GM23338 (cell line): ENCODE measurements at regions not wholly inside any gene's neighbourhood (a gene's known extent, or its start where the extent isn't known, plus 50 kb on each side); places are given as distances from the start of the nearest gene placed in this dataset.

Source experiments
- ATAC-seq: fragments of 200-7000 bp; cut with Tn5 transposase; 3 replicates; pipeline ENCODE4 v1.9.1; 2020
- DNase-seq: peaks from one replicate; pipeline ENCODE4 v3.0.0-alpha.2; 2015; ENCODE audit warnings: low spot score
- H2AFZ ChIP-seq: fragments of 200-600 bp; sonication (generic); 2 replicates; pipeline ENCODE4 v1.8.0; 2016; ENCODE audit warnings: antibody characterized with exemption, mild to moderate bottlenecking, moderate library complexity
- H3F3A ChIP-seq: fragments of 200-600 bp; sonication (generic); replicated peaks from 2 replicates; pipeline ENCODE4 v1.8.0; 2017; ENCODE audit warnings: antibody characterized with exemption, mixed run types, low read depth
- H3K27ac ChIP-seq: fragments of 200-600 bp; sonication (generic); 2 replicates; pipeline ENCODE4 v1.6.1; 2016; ENCODE audit warnings: low read depth
- H3K27me3 ChIP-seq: fragments of 200-600 bp; sonication (generic); 2 replicates; pipeline ENCODE4 v1.8.0; 2016; ENCODE audit warnings: mild to moderate bottlenecking, mixed run types, moderate library complexity; ENCODE audit not compliant: insufficient read depth
- H3K36me3 ChIP-seq: fragments of 200-600 bp; sonication (generic); 2 replicates; pipeline ENCODE4 v1.8.0; 2016; ENCODE audit warnings: mild to moderate bottlenecking; ENCODE audit not compliant: insufficient read depth
- H3K4me1 ChIP-seq: fragments of 200-600 bp; sonication (generic); 2 replicates; pipeline ENCODE4 v1.8.0; 2016; ENCODE audit warnings: mild to moderate bottlenecking, moderate library complexity; ENCODE audit not compliant: insufficient read depth
- H3K4me2 ChIP-seq: fragments of 200-600 bp; sonication (generic); 2 replicates; pipeline ENCODE4 v1.7.1; 2017; ENCODE audit warnings: mixed run types
- H3K4me3 ChIP-seq: fragments of 200-600 bp; sonication (generic); 2 replicates; pipeline ENCODE4 v1.6.1; 2016; ENCODE audit warnings: mixed run types
- H3K79me2 ChIP-seq: fragments of 200-600 bp; sonication (generic); replicated peaks from 2 replicates; pipeline ENCODE4 v1.8.0; 2017; ENCODE audit warnings: mild to moderate bottlenecking; ENCODE audit not compliant: insufficient read depth
- H3K9me2 ChIP-seq: fragments of 200-600 bp; sonication (generic); 2 replicates; pipeline ENCODE4 v1.8.0; 2017; ENCODE audit not compliant: insufficient read depth
- H4K20me1 ChIP-seq: fragments of 200-600 bp; sonication (generic); replicated peaks from 2 replicates; pipeline ENCODE4 v1.8.0; 2017; ENCODE audit warnings: mild to moderate bottlenecking; ENCODE audit not compliant: insufficient read depth
- H3K27ac Mint-ChIP-seq: 2 replicates; pipeline ENCODE4 v1.8.0; 2020; ENCODE audit warnings: inconsistent platforms, mild to moderate bottlenecking, moderate library complexity, mixed read lengths
- H3K27me3 Mint-ChIP-seq: 3 replicates; pipeline ENCODE4 v1.8.0; 2022; ENCODE audit warnings: low read depth, mild to moderate bottlenecking, moderate library complexity, mixed read lengths, inconsistent platforms; ENCODE audit not compliant: insufficient read depth, poor library complexity
- H3K36me3 Mint-ChIP-seq: 3 replicates; pipeline ENCODE4 v1.8.0; 2021; ENCODE audit warnings: low read depth, mild to moderate bottlenecking, inconsistent platforms, moderate library complexity, mixed read lengths
- H3K4me1 Mint-ChIP-seq: 3 replicates; pipeline ENCODE4 v1.8.0; 2020; ENCODE audit warnings: mild to moderate bottlenecking, inconsistent platforms, mixed read lengths
- H3K4me3 Mint-ChIP-seq: 3 replicates; pipeline ENCODE4 v1.8.0; 2021; ENCODE audit warnings: moderate library complexity, mild to moderate bottlenecking, inconsistent platforms, mixed read lengths
- H3K9me3 Mint-ChIP-seq: 3 replicates; pipeline ENCODE4 v1.8.0; 2020; ENCODE audit warnings: moderate library complexity, mild to moderate bottlenecking, inconsistent platforms, mixed read lengths
- CREB1 ChIP-seq: fragments of 250-450 bp; sonication (Bioruptor Pico); IDR thresholded peaks from 2 replicates; pipeline ENCODE4 v1.5.0; 2020; ENCODE audit warnings: low read depth, mild to moderate bottlenecking, moderate library complexity
- EZH2 ChIP-seq: fragments of 200-600 bp; sonication (generic); IDR thresholded peaks from one replicate; pipeline ENCODE4 v1.8.0; 2017; ENCODE audit warnings: antibody characterized with exemption, mild to moderate bottlenecking, low read depth; ENCODE audit not compliant: unreplicated experiment
- EZH2phosphoT487 ChIP-seq: fragments of 200-600 bp; sonication (generic); IDR thresholded peaks from one replicate; pipeline ENCODE4 v1.8.1; 2018; ENCODE audit warnings: antibody characterized with exemption; ENCODE audit not compliant: unreplicated experiment
- JUNB ChIP-seq: IDR thresholded peaks from one replicate; pipeline ENCODE4 v1.6.1; 2016; ENCODE audit warnings: antibody characterized with exemption; ENCODE audit not compliant: unreplicated experiment
- NANOG ChIP-seq: IDR thresholded peaks from 2 replicates; pipeline ENCODE4 v1.6.1; 2016; ENCODE audit warnings: antibody characterized with exemption, borderline replicate concordance
- POLR2AphosphoS5 ChIP-seq: IDR thresholded peaks from 2 replicates; pipeline ENCODE4 v1.6.1; 2016; ENCODE audit warnings: antibody characterized with exemption, low read depth
- STAT1 ChIP-seq: IDR thresholded peaks from one replicate; pipeline ENCODE4 v1.6.1; 2016; ENCODE audit warnings: antibody characterized with exemption; ENCODE audit not compliant: unreplicated experiment
- ZNF114 ChIP-seq: fragments of 250-450 bp; sonication (Bioruptor Pico); IDR thresholded peaks from 2 replicates; pipeline ENCODE4 v1.5.0; 2020; ENCODE audit warnings: mild to moderate bottlenecking, moderate library complexity
- ZNF331 ChIP-seq: fragments of 250-450 bp; sonication (Bioruptor Pico); IDR thresholded peaks from 2 replicates; pipeline ENCODE4 v1.5.0; 2020; ENCODE audit warnings: low read depth, mild to moderate bottlenecking, moderate library complexity
- TF ChIP-seq, protein P1 (sequence below): fragments of 250-450 bp; sonication (Bioruptor Pico); IDR thresholded peaks from 2 replicates; pipeline ENCODE4 v1.5.0; 2020; ENCODE audit warnings: mild to moderate bottlenecking, moderate library complexity
- TF ChIP-seq, protein P2 (sequence below), 2 experiments: fragments of 200-600 bp in 1 of 2; sonication (generic) in 1 of 2; conservative IDR thresholded peaks; 2 replicates each; pipeline versions ENCODE4 v1.5.1 to v1.6.1; 2016 to 2017; ENCODE audit warnings: antibody characterized with exemption in 2 of 2, low read depth in 2 of 2, mild to moderate bottlenecking in 2 of 2, moderate library complexity in 1 of 2
- TF ChIP-seq, protein P3 (sequence below): IDR thresholded peaks from one replicate; pipeline ENCODE4 v1.6.1; 2018; ENCODE audit warnings: antibody characterized with exemption; ENCODE audit not compliant: unreplicated experiment
- TF ChIP-seq, protein P4 (sequence below): IDR thresholded peaks from 2 replicates; pipeline ENCODE4 v1.6.1; 2016; ENCODE audit warnings: antibody characterized with exemption

DNA sequence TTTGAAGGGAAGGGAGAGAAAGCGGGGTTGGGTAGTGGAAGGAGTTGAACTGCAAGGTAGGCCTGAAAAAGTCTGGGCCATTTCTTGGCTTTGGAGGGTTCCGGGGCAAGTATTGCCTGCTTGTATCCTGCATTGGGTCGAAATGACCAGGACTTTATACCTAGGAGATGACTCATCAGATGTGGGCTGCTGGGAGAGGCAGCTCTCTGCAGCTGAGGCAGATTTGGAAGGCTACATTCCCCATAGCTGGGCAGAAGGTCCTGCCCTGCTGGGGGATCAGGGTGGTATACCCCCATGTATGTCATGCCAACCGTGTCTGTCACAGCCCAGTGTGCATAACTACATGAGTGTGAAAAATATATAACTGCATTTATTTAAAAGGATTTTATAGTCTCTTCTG is 171.8 kb upstream of the SPRED2 start:
- Mint-ChIP-seq H3K4me3 (no peak overlapping the region), H3K9me3 (peaks cover 13% of the 10 kb centered on the region; the same call in 2 of the 3 replicates), H3K27me3 (peaks cover 10% of the 10 kb centered on the region), H3K4me1 (peaks cover 10% of the 10 kb centered on the region), H3K36me3 (peaks cover 9% of the 10 kb centered on the region; the same call in 2 of the 3 replicates), H3K27ac (no peak overlapping the region)
- ATAC-seq (no peak), DNase-seq (no peak)
- Histone ChIP-seq H3K27me3 (no peaks in the 10 kb centered on the region), H3K36me3 (no peaks in the 10 kb centered on the region), H3K9me2 (0 out of 2 replicates have a peak, but pooled peaks cover 4% of the 10 kb centered on the region), H3F3A (no peaks in the 10 kb centered on the region), H2AFZ (no peak overlapping the region), H3K4me2 (no peak overlapping the region), H3K79me2 (no peaks in the 10 kb centered on the region), H3K27ac (no peak overlapping the region), H4K20me1 (no peaks in the 10 kb centered on the region), H3K4me3 (no peak overlapping the region), H3K4me1 (peaks cover 3% of the 10 kb centered on the region; the same call in 1 of the 2 replicates)
- TF ChIP-seq ZNF114 (CRISPR knock-in tag) (no peak), CREB1 (no peak), ZNF331 (no peak), POLR2AphosphoS5 (no peak), JUNB (no peak), EZH2phosphoT487 (no peak), EZH2 (no peak), NANOG (no peak), STAT1 (no peak)
- TF ChIP-seq, protein P1, sequence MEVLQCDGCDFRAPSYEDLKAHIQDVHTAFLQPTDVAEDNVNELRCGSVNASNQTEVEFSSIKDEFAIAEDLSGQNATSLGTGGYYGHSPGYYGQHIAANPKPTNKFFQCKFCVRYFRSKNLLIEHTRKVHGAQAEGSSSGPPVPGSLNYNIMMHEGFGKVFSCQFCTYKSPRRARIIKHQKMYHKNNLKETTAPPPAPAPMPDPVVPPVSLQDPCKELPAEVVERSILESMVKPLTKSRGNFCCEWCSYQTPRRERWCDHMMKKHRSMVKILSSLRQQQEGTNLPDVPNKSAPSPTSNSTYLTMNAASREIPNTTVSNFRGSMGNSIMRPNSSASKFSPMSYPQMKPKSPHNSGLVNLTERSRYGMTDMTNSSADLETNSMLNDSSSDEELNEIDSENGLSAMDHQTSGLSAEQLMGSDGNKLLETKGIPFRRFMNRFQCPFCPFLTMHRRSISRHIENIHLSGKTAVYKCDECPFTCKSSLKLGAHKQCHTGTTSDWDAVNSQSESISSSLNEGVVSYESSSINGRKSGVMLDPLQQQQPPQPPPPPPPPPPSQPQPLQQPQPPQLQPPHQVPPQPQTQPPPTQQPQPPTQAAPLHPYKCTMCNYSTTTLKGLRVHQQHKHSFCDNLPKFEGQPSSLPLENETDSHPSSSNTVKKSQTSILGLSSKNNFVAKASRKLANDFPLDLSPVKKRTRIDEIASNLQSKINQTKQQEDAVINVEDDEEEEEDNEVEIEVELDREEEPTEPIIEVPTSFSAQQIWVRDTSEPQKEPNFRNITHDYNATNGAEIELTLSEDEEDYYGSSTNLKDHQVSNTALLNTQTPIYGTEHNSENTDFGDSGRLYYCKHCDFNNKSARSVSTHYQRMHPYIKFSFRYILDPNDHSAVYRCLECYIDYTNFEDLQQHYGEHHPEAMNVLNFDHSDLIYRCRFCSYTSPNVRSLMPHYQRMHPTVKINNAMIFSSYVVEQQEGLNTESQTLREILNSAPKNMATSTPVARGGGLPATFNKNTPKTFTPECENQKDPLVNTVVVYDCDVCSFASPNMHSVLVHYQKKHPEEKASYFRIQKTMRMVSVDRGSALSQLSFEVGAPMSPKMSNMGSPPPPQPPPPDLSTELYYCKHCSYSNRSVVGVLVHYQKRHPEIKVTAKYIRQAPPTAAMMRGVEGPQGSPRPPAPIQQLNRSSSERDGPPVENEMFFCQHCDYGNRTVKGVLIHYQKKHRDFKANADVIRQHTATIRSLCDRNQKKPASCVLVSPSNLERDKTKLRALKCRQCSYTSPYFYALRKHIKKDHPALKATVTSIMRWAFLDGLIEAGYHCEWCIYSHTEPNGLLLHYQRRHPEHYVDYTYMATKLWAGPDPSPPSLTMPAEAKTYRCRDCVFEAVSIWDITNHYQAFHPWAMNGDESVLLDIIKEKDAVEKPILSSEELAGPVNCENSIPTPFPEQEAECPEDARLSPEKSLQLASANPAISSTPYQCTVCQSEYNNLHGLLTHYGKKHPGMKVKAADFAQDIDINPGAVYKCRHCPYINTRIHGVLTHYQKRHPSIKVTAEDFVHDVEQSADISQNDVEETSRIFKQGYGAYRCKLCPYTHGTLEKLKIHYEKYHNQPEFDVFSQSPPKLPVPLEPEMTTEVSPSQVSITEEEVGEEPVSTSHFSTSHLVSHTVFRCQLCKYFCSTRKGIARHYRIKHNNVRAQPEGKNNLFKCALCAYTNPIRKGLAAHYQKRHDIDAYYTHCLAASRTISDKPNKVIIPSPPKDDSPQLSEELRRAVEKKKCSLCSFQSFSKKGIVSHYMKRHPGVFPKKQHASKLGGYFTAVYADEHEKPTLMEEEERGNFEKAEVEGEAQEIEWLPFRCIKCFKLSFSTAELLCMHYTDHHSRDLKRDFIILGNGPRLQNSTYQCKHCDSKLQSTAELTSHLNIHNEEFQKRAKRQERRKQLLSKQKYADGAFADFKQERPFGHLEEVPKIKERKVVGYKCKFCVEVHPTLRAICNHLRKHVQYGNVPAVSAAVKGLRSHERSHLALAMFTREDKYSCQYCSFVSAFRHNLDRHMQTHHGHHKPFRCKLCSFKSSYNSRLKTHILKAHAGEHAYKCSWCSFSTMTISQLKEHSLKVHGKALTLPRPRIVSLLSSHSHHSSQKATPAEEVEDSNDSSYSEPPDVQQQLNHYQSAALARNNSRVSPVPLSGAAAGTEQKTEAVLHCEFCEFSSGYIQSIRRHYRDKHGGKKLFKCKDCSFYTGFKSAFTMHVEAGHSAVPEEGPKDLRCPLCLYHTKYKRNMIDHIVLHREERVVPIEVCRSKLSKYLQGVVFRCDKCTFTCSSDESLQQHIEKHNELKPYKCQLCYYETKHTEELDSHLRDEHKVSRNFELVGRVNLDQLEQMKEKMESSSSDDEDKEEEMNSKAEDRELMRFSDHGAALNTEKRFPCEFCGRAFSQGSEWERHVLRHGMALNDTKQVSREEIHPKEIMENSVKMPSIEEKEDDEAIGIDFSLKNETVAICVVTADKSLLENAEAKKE = no peak
- TF ChIP-seq, protein P2, sequence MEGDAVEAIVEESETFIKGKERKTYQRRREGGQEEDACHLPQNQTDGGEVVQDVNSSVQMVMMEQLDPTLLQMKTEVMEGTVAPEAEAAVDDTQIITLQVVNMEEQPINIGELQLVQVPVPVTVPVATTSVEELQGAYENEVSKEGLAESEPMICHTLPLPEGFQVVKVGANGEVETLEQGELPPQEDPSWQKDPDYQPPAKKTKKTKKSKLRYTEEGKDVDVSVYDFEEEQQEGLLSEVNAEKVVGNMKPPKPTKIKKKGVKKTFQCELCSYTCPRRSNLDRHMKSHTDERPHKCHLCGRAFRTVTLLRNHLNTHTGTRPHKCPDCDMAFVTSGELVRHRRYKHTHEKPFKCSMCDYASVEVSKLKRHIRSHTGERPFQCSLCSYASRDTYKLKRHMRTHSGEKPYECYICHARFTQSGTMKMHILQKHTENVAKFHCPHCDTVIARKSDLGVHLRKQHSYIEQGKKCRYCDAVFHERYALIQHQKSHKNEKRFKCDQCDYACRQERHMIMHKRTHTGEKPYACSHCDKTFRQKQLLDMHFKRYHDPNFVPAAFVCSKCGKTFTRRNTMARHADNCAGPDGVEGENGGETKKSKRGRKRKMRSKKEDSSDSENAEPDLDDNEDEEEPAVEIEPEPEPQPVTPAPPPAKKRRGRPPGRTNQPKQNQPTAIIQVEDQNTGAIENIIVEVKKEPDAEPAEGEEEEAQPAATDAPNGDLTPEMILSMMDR (conservative IDR thresholded peaks at IDR 0.05; ENCODE audit: low read depth in 2 of 2) = no peak
- TF ChIP-seq, protein P3, sequence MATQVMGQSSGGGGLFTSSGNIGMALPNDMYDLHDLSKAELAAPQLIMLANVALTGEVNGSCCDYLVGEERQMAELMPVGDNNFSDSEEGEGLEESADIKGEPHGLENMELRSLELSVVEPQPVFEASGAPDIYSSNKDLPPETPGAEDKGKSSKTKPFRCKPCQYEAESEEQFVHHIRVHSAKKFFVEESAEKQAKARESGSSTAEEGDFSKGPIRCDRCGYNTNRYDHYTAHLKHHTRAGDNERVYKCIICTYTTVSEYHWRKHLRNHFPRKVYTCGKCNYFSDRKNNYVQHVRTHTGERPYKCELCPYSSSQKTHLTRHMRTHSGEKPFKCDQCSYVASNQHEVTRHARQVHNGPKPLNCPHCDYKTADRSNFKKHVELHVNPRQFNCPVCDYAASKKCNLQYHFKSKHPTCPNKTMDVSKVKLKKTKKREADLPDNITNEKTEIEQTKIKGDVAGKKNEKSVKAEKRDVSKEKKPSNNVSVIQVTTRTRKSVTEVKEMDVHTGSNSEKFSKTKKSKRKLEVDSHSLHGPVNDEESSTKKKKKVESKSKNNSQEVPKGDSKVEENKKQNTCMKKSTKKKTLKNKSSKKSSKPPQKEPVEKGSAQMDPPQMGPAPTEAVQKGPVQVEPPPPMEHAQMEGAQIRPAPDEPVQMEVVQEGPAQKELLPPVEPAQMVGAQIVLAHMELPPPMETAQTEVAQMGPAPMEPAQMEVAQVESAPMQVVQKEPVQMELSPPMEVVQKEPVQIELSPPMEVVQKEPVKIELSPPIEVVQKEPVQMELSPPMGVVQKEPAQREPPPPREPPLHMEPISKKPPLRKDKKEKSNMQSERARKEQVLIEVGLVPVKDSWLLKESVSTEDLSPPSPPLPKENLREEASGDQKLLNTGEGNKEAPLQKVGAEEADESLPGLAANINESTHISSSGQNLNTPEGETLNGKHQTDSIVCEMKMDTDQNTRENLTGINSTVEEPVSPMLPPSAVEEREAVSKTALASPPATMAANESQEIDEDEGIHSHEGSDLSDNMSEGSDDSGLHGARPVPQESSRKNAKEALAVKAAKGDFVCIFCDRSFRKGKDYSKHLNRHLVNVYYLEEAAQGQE = no peak
- TF ChIP-seq, protein P4, sequence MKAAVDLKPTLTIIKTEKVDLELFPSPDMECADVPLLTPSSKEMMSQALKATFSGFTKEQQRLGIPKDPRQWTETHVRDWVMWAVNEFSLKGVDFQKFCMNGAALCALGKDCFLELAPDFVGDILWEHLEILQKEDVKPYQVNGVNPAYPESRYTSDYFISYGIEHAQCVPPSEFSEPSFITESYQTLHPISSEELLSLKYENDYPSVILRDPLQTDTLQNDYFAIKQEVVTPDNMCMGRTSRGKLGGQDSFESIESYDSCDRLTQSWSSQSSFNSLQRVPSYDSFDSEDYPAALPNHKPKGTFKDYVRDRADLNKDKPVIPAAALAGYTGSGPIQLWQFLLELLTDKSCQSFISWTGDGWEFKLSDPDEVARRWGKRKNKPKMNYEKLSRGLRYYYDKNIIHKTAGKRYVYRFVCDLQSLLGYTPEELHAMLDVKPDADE = no peak
